IMR-90 (cell line): ENCODE measurements at regions not wholly inside any gene's neighbourhood (a gene's known extent, or its start where the extent isn't known, plus 50 kb on each side); places are given as distances from the start of the nearest gene placed in this dataset.
A peak's percentile ranks its signal among the peaks of the same experiment; 100 is the strongest.

Source experiments
- ATAC-seq: fragments of 200-7000 bp; cut with Tn5 transposase; 2 replicates; pipeline ENCODE4 v1.9.1; 2020; ENCODE audit warnings: low read depth, mild to moderate bottlenecking, moderate library complexity
- BruUV-seq: library from RNA; stranded (reverse); fragments of 400-500 nt; replicated peaks from 2 replicates; lab custom pipeline; 2021; lab: Mats Ljungman, UMichigan
- CTCF ChIA-PET: fragments of 300-600 bp; formaldehyde crosslinking; extraction: SDS; loops from one replicate; lab custom pipeline; 2021; ENCODE audit warnings: antibody characterized with exemption; lab: Yijun Ruan, JAX
- POLR2A ChIA-PET: fragments of 300-600 bp; sonication (Branson Sonifier 250); formaldehyde crosslinking; loops from one replicate; lab custom pipeline; 2022; ENCODE audit warnings: antibody characterized with exemption; ENCODE audit not compliant: unreplicated experiment; lab: Charles Lee
- DNase-seq: peaks from one replicate; pipeline ENCODE4 v3.0.0; 2013
- H2AFZ ChIP-seq: replicated peaks from 2 replicates; pipeline ENCODE3; 2013; ENCODE audit warnings: low read length, mild to moderate bottlenecking; ENCODE audit not compliant: poor library complexity
- H2AK5ac ChIP-seq: 2 replicates; pipeline ENCODE4 v1.6.1; 2013; ENCODE audit warnings: low read depth, low read length, inconsistent platforms
- H2AK9ac ChIP-seq: replicated peaks from 2 replicates; pipeline ENCODE3; 2013; ENCODE audit warnings: mild to moderate bottlenecking, low read depth, low read length, moderate library complexity; ENCODE audit not compliant: poor library complexity
- H2BK120ac ChIP-seq: 2 replicates; pipeline ENCODE4 v1.6.1; 2013; ENCODE audit warnings: low read depth, low read length, inconsistent platforms
- H2BK15ac ChIP-seq: 3 replicates; pipeline ENCODE4 v1.6.1; 2013; ENCODE audit warnings: low read depth, low read length, inconsistent platforms
- H2BK20ac ChIP-seq: 2 replicates; pipeline ENCODE4 v1.6.1; 2013; ENCODE audit warnings: low read depth, mild to moderate bottlenecking, inconsistent platforms, low read length, moderate library complexity
- H2BK5ac ChIP-seq: 2 replicates; pipeline ENCODE4 v1.6.1; 2013; ENCODE audit warnings: mild to moderate bottlenecking, low read depth, low read length, inconsistent platforms; ENCODE audit not compliant: poor library complexity, severe bottlenecking
- H3K14ac ChIP-seq: replicated peaks from 2 replicates; pipeline ENCODE4 v1.6.1; 2013; ENCODE audit warnings: low read depth, low read length, inconsistent platforms
- H3K18ac ChIP-seq: 2 replicates; pipeline ENCODE4 v1.6.1; 2013; ENCODE audit warnings: low read depth, low read length, control low read depth
- H3K23ac ChIP-seq: 2 replicates; pipeline ENCODE4 v1.6.1; 2013; ENCODE audit warnings: low read depth, low read length, inconsistent platforms
- H3K27ac ChIP-seq: 2 replicates; pipeline ENCODE4 v1.5.1; 2013; ENCODE audit warnings: mild to moderate bottlenecking, control low read depth, low read length; ENCODE audit not compliant: insufficient read depth
- H3K27me3 ChIP-seq: 2 replicates; pipeline ENCODE4 v1.6.1; 2013; ENCODE audit warnings: low read length; ENCODE audit not compliant: control insufficient read depth, insufficient read depth
- H3K36me3 ChIP-seq: 2 replicates; pipeline ENCODE4 v1.6.1; 2013; ENCODE audit warnings: low read length, mixed read lengths; ENCODE audit not compliant: control insufficient read depth, insufficient read depth
- H3K4ac ChIP-seq: 2 replicates; pipeline ENCODE4 v1.6.1; 2013; ENCODE audit warnings: low read depth, low read length, inconsistent platforms
- H3K4me1 ChIP-seq: 2 replicates; pipeline ENCODE4 v1.6.1; 2013; ENCODE audit warnings: low read length, mixed read lengths; ENCODE audit not compliant: control insufficient read depth, insufficient read depth
- H3K4me2 ChIP-seq: 2 replicates; pipeline ENCODE4 v1.6.1; 2013; ENCODE audit warnings: low read depth, mild to moderate bottlenecking, control low read depth, low read length, moderate library complexity
- H3K4me3 ChIP-seq: 2 replicates; pipeline ENCODE4 v1.5.1; 2013; ENCODE audit warnings: low read depth, mild to moderate bottlenecking, control low read depth, low read length, moderate library complexity; ENCODE audit not compliant: insufficient read depth
- H3K56ac ChIP-seq: 2 replicates; pipeline ENCODE4 v1.6.1; 2013; ENCODE audit warnings: low read length, inconsistent platforms; ENCODE audit not compliant: insufficient read depth; ENCODE audit errors: extremely low read depth
- H3K79me1 ChIP-seq, 2 experiments: 2 replicates each; pipeline ENCODE4 v1.6.1; 2013; ENCODE audit warnings: low read length in 2 of 2, inconsistent platforms in 1 of 2, low read depth in 1 of 2
- H3K9ac ChIP-seq: 2 replicates; pipeline ENCODE4 v1.6.1; 2013; ENCODE audit warnings: low read depth, low read length, control low read depth
- H3K9me1 ChIP-seq: 2 replicates; pipeline ENCODE4 v1.6.1; 2013; ENCODE audit warnings: low read length, inconsistent platforms; ENCODE audit not compliant: insufficient read depth
- H3K9me3 ChIP-seq: 2 replicates; pipeline ENCODE4 v1.6.1; 2013; ENCODE audit warnings: low read length; ENCODE audit not compliant: control insufficient read depth, insufficient read depth
- H4K20me1 ChIP-seq: 2 replicates; pipeline ENCODE4 v1.6.1; 2013; ENCODE audit warnings: low read length, inconsistent platforms; ENCODE audit not compliant: insufficient read depth
- H4K5ac ChIP-seq: 2 replicates; pipeline ENCODE4 v1.6.1; 2013; ENCODE audit warnings: mild to moderate bottlenecking, low read depth, low read length, control low read depth
- H4K8ac ChIP-seq, 2 experiments: 2 replicates each; pipeline ENCODE4 v1.6.1; 2013; ENCODE audit warnings: low read depth in 2 of 2, low read length in 2 of 2, control low read depth in 1 of 2, inconsistent platforms in 1 of 2
- H4K91ac ChIP-seq: 2 replicates; pipeline ENCODE4 v1.6.1; 2013; ENCODE audit warnings: low read depth, low read length, inconsistent platforms; ENCODE audit not compliant: insufficient read depth
- BHLHE40 ChIP-seq: fragments of 150-350 bp; IDR thresholded peaks from 2 replicates; pipeline ENCODE4 v1.6.1; 2016; ENCODE audit warnings: mild to moderate bottlenecking, low read depth, low read length
- RAD21 ChIP-seq: IDR thresholded peaks from 2 replicates; pipeline ENCODE4 v1.6.1; 2012; ENCODE audit warnings: low read length, improper control_type of control experiment
- SMC3 ChIP-seq: fragments of 150-350 bp; IDR thresholded peaks from 2 replicates; pipeline ENCODE4 v1.6.1; 2016; ENCODE audit warnings: low read depth, mild to moderate bottlenecking, antibody characterized with exemption, low read length, moderate library complexity
- WGBS, 2 experiments: methylation state at CpG; one replicate each; pipeline versions ENCODE4 v1.1.5 to v1.1.7; 2013; ENCODE audit warnings: missing lambda C conversion rate in 2 of 2; ENCODE audit not compliant: insufficient read length in 1 of 2; ENCODE audit errors: extremely low coverage in 2 of 2; 5-methylcytosine and 5-hydroxymethylcytosine counted together
- dilution Hi-C: fragments of 300-500 bp; cut with HindIII; formaldehyde crosslinking; loops from one replicate; pipeline ENCODE4 v1.14.3; 2018; ENCODE audit warnings: low sequenced_read_pairs; ENCODE audit not compliant: unreplicated experiment
- in situ Hi-C: fragments of 300-500 bp; cut with MboI; formaldehyde crosslinking; loops from 3 replicates; pipeline ENCODE4 v1.14.3; 2019; ENCODE audit warnings: low sequenced_read_pairs, inconsistent platforms, mixed read lengths
- intact Hi-C: fragments of 100-400 bp; cut with micrococcal nuclease; formaldehyde crosslinking; loops from 2 replicates; pipeline ENCODE4 v1.10.0; 2022

- in situ Hi-C loops (no loop called here), dilution Hi-C loops (no loop called here), intact Hi-C loops (no loop called here)
- Histone ChIP-seq H3K23ac (no peak overlapping the region), H2AFZ (no peak overlapping the region), H3K14ac (no peak overlapping the region), H2AK5ac (no peak overlapping the region), H2BK120ac (no peak overlapping the region), H3K9me1 (no peaks in the 10 kb centered on the region), H2AK9ac (no peak overlapping the region), H3K18ac (no peak overlapping the region), H3K4me2 (no peak overlapping the region), H4K20me1 (no peaks in the 10 kb centered on the region), H3K27ac (no peak overlapping the region), H2BK20ac (no peak overlapping the region), H3K36me3 (no peaks in the 10 kb centered on the region), H3K79me1 (no peaks in the 10 kb centered on the region), H2BK15ac (no peak overlapping the region), H3K9me3 (no peaks in the 10 kb centered on the region), H3K56ac (no peak overlapping the region), H4K5ac (no peak overlapping the region), H2BK5ac (no peak overlapping the region), H3K4me1 (no peaks in the 10 kb centered on the region), H3K4me3 (no peak overlapping the region), H4K91ac (no peak overlapping the region), H3K9ac (no peak overlapping the region), H4K8ac (no peak overlapping the region), H3K4ac (no peak overlapping the region), H3K27me3 (no peaks in the 10 kb centered on the region)
- peak; percentile 16 for DNase-seq
- ChIA-PET POLR2A (no interaction called here), CTCF (no interaction called here)
- WGBS, 2 experiments, result no CpG with 5 or more reads among the region's 3 CpGs
- no peak for ATAC-seq
- TF ChIP-seq RAD21, result peak; percentile 42
- TF ChIP-seq BHLHE40, result no peak
- 0 out of 2 replicates have a peak, but pooled peaks have one; percentile 18 for TF ChIP-seq SMC3
- BruUV-seq, result no TSS peak
Measured at GRCh38 chr6:91412532-91412931, 825.7 kb upstream of the MAP3K7 start.
